ENCODE measurements at regions not wholly inside any gene's neighbourhood (a gene's known extent, or its start where the extent isn't known, plus 50 kb on each side); places are given as distances from the start of the nearest gene placed in this dataset.
"Not testable (repeated sequence)": the region's sequence is repeated elsewhere in the genome, so short reads cannot be mapped to it uniquely, and the experiment has no call there.

GRCh38 chr17:14432079-14432478 lies 131.2 kb downstream of the HS3ST3B1 start:
- no peaks in the 10 kb centered on the region for H3K9me3 ChIP-seq
- intact Hi-C loops (cut with DNase I), result no loop called here
- H3K36me3 ChIP-seq, result no peaks in the 10 kb centered on the region
- no peak for TF ChIP-seq CTCF (IDR thresholded peaks at IDR 0.05)
- no peak overlapping the region for H3K27ac ChIP-seq
- no peaks in the 10 kb centered on the region for H3K27me3 ChIP-seq
- peaks cover 0 to 2% of the 10 kb centered on the region in 2 donors for H3K4me1 ChIP-seq
- no peak for DNase-seq (ENCODE audit: low spot score in 2 of 2)
- H3K4me3 ChIP-seq, result no peak overlapping the region

GRCh38 chr17:14429084-14429483 lies 128.2 kb downstream of the HS3ST3B1 start:
- Histone ChIP-seq H3K9me3 (no peaks in the 10 kb centered on the region), H3K36me3 (no peaks in the 10 kb centered on the region), H3K4me1 (peaks cover 0 to 2% of the 10 kb centered on the region in 2 donors), H3K4me3 (no peak overlapping the region), H3K27ac (no peak overlapping the region), H3K27me3 (no peaks in the 10 kb centered on the region)
- intact Hi-C loops (cut with DNase I), result no loop called here
- TF ChIP-seq CTCF (IDR thresholded peaks at IDR 0.05), result no peak
- no peak for DNase-seq (ENCODE audit: low spot score in 2 of 2)

GRCh38 chr17:14428648-14429029 lies 127.8 kb downstream of the HS3ST3B1 start:
- Histone ChIP-seq H3K27ac (no peak overlapping the region), H3K36me3 (no peaks in the 10 kb centered on the region), H3K9me3 (no peaks in the 10 kb centered on the region), H3K27me3 (no peaks in the 10 kb centered on the region), H3K4me1 (peaks cover 0 to 2% of the 10 kb centered on the region in 2 donors), H3K4me3 (no peak overlapping the region)
- TF ChIP-seq CTCF (IDR thresholded peaks at IDR 0.05), result no peak
- intact Hi-C loops (cut with DNase I), result no loop called here
- no peak for DNase-seq (ENCODE audit: low spot score in 2 of 2)

- peaks cover 0 to 2% of the 10 kb centered on the region in 2 donors for H3K4me1 ChIP-seq
- intact Hi-C loops (cut with DNase I), result no loop called here
- H3K9me3 ChIP-seq, result no peaks in the 10 kb centered on the region
- H3K36me3 ChIP-seq, result no peaks in the 10 kb centered on the region
- no peak overlapping the region for H3K4me3 ChIP-seq
- no peaks in the 10 kb centered on the region for H3K27me3 ChIP-seq
- DNase-seq (ENCODE audit: low spot score in 2 of 2), result no peak
- H3K27ac ChIP-seq, result no peak overlapping the region
- TF ChIP-seq CTCF (IDR thresholded peaks at IDR 0.05), result no peak
These were observed 127.2 kb downstream of the HS3ST3B1 start for GRCh38 chr17:14427900-14428647.

- H3K36me3 ChIP-seq; intact Hi-C loops (cut with DNase I): not testable (repeated sequence)
These were observed 122.3 kb downstream of the HS3ST3B1 start for GRCh38 chr17:14423156-14423555.

GRCh38 chr17:14417336-14417735 lies 116.5 kb downstream of the HS3ST3B1 start:
- intact Hi-C loops (cut with DNase I), result no loop called here
- H3K4me3 ChIP-seq, result no peak overlapping the region
- H3K27me3 ChIP-seq, result no peaks in the 10 kb centered on the region
- no peaks in the 10 kb centered on the region for H3K36me3 ChIP-seq
- H3K4me1 ChIP-seq, result no peaks in the 10 kb centered on the region
- no peak for DNase-seq (ENCODE audit: low spot score in 2 of 2)
- TF ChIP-seq CTCF (IDR thresholded peaks at IDR 0.05), result no peak
- H3K9me3 ChIP-seq, result peaks cover 0 to 4% of the 10 kb centered on the region in 2 donors
- no peak overlapping the region for H3K27ac ChIP-seq

More at GRCh38 chr17:14423156-14423555, 122.3 kb downstream of the HS3ST3B1 start:
- not testable (repeated sequence) for H3K27ac ChIP-seq; H3K9me3 ChIP-seq; H3K27me3 ChIP-seq; H3K4me3 ChIP-seq; H3K4me1 ChIP-seq; DNase-seq (ENCODE audit: low spot score in 2 of 2)

All from ascending aorta (tissue), 2 donors.